C4-2B (cell line): ENCODE measurements at regions not wholly inside any gene's neighbourhood (a gene's known extent, or its start where the extent isn't known, plus 50 kb on each side); places are given as distances from the start of the nearest gene placed in this dataset.

Experiments
- H3K27ac ChIP-seq: fragments of 450-650 bp; 2 replicates; pipeline ENCODE4 v1.5.1; 2017
- ZFX ChIP-seq: fragments of 450-650 bp; IDR thresholded peaks from 2 replicates; pipeline ENCODE4 v1.6.1; 2017
- TF ChIP-seq, protein P1 (sequence below): fragments of 450-650 bp; conservative IDR thresholded peaks from 2 replicates; pipeline ENCODE4 v1.5.1; 2017; ENCODE audit warnings: mild to moderate bottlenecking

DNA sequence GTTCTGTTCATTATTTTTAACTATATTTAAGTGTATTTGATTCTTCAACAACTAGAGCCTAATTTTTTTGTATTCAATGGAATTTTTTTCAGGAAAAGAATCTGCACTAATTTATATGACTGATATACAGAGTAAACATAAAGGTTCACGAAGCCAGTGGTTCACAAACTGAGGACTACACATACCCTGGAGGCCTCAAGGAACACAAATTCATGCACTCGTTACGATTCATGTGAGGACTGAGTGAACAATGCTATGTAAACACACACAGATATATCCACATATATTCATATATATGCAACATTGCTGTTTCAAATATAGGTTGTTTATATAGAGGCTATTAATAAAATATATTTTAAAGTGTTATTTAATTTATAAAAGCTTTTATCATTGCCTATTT, 137.8 kb downstream of the PHLDA1 start:
- H3K27ac ChIP-seq = no peak overlapping the region
- TF ChIP-seq, protein P1, sequence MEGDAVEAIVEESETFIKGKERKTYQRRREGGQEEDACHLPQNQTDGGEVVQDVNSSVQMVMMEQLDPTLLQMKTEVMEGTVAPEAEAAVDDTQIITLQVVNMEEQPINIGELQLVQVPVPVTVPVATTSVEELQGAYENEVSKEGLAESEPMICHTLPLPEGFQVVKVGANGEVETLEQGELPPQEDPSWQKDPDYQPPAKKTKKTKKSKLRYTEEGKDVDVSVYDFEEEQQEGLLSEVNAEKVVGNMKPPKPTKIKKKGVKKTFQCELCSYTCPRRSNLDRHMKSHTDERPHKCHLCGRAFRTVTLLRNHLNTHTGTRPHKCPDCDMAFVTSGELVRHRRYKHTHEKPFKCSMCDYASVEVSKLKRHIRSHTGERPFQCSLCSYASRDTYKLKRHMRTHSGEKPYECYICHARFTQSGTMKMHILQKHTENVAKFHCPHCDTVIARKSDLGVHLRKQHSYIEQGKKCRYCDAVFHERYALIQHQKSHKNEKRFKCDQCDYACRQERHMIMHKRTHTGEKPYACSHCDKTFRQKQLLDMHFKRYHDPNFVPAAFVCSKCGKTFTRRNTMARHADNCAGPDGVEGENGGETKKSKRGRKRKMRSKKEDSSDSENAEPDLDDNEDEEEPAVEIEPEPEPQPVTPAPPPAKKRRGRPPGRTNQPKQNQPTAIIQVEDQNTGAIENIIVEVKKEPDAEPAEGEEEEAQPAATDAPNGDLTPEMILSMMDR = no peak
- TF ChIP-seq ZFX = no peak

DNA sequence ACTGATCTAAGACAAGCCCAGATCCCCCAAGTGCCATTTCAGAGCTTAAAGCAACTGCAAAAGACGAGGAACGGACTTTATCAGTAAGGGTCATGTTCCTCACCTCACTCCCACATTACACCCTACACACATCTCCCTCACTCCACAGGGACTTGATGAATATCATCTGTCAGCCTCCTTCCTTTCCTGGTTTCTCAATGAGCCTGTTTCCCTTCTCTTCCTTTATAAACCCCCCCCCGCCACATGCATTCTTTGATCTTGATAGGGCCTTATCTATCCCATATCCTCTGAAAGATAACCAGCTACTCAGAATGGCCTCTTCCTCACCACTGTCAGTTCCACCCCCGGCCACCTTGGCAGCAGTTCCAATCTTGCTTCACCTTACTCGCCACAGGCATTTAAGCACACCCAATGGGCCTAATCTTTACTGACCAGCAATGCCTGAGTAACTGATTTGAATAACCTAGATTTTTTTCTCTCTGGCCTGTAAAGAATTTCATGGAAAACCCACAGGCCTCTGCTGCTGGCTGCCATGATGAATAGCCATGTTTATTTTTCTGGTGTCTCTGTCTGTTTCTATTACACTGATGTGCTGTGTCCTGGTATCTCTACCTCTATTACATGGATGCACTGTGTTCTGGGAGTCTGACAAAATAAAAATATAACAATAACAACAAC, 138.7 kb downstream of the PHLDA1 start:
- no peak overlapping the region; the same call in 1 of the 2 replicates for H3K27ac ChIP-seq
- TF ChIP-seq, protein P1 = no peak
- TF ChIP-seq ZFX = no peak

DNA sequence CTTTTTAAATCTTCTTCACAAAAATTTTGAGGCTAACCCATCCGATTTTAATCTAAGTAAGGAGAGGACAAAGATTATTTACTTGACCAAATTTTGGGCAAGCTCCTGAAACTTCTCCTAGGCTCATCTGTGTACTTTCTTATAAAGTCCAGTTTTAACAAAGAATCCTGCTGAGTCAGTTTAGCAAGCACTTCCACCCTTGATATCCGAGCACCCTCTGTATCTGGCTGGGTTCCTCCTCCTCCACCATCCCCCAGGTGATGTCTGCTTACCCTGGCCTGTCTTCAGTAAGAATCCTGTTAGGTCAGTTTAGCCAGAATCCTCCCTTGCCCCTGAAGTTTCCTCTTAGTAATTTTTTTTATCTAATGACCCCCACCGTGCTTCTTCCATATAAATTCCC, 140.5 kb downstream of the PHLDA1 start:
- TF ChIP-seq, protein P1 = no peak
- no peak for TF ChIP-seq ZFX

DNA sequence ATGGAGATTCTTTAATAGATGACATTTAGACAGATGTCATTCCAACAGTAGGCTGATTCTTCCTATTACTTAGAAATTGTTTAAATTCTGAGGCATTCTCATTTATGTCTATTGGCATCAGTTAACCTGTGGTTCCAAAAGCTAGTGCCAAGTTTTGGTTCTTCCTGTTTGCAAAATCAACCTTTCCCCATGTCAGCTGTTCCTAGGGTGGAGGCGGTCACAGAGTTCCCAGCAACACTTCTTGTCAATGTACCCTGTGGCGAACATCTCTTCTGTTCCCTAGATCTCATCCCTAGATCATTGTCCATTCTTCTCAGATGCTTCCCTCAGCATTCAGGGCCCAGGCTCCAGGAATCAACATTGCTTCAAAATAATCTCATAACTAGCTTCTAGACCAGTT, 140.9 kb downstream of the PHLDA1 start:
- TF ChIP-seq, protein P1 = no peak
- no peak for TF ChIP-seq ZFX
- peak overlapping the region; percentile 59; the same call in 1 of the 2 replicates for H3K27ac ChIP-seq

More for the DNA sequence above, 140.5 kb downstream of the PHLDA1 start:
- peak overlapping the region; percentile 59; the same call in 1 of the 2 replicates for H3K27ac ChIP-seq

DNA sequence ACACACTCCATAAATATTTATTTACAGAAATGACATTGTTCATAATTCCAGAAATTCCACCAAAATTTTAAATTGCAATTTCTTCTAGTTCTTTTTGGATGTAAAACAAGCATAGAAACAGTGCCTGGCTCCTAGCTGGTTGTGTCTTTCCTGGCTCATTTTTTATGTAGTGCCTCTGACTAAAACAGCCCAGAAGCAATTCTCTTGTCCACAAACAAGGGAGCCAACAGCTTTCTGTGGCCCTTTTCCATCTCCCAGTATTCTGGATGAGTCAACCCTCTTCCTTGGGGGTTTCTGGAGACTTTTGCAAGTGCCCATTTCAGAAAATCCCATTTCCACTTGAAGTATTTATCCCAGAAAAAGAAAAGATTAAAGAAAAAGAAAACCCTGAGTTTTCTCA, 141.4 kb downstream of the PHLDA1 start:
- H3K27ac ChIP-seq = no peak overlapping the region
- TF ChIP-seq, protein P1 = no peak
- TF ChIP-seq ZFX = no peak

DNA sequence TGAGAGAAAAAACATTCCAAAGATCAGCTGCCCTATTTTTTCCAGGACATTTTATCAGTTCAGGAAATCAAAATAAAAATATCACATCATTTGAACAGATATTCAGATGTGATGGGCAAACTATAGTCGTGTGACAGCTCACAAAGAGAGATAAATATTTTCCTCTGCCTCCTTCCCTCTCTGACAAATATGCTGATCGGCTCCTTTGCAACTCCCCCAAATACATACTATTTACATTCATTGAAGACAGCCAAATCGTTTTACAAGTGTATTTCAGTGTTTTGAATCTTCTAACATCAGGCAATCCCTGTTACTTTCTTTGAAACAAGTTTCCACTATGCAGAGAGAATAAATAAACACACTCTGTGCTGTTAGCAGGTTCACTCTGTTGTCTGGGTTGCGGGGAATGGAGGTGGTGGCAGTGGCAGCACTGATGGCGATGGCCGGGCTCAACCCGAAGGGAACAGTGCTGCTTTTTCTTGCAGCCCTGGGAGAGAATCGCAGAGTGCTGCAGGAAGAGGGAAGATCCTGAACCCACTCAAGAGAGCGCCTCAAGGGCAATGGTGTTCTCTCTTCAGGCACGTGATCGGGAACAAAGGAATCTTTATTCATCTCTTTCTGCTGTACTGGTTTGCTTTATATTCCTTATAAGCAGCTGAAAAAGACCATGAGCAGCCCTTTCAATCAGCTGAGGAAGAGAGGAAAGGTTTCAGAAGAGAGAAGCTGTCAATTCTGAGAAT, 142.5 kb downstream of the PHLDA1 start:
- no peak overlapping the region for H3K27ac ChIP-seq
- TF ChIP-seq, protein P1 = no peak
- TF ChIP-seq ZFX = no peak

DNA sequence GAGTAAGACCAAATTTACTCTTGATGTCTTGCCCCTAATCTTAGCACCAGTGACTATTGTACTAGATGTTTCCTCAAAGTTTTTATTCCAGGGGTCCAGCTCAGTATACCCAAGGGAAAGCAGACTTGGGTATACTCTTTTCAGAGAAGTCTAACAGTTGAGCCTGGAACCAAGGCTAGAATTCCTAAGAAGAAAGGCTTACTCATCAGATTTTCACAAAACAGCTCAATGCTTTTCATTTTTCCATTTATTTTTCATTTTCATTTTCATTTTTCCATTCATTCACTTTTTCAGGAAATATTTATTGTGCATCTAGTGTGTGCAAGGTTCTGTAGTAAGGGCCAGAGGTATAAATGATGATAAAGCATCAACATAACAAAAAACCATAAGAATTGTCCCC, 143.2 kb downstream of the PHLDA1 start:
- no peak overlapping the region for H3K27ac ChIP-seq
- TF ChIP-seq ZFX = no peak
- TF ChIP-seq, protein P1 = no peak
